Neutrophil (primary cell): ENCODE measurements at regions not wholly inside any gene's neighbourhood (a gene's known extent, or its start where the extent isn't known, plus 50 kb on each side); places are given as distances from the start of the nearest gene placed in this dataset.

ENCODE experiments used
- H3K27ac ChIP-seq: fragments of 200-600 bp; sonication (generic); 2 replicates; pipeline ENCODE4 v1.5.1; 2016; ENCODE audit warnings: mild to moderate bottlenecking, moderate library complexity
- H3K27me3 ChIP-seq: fragments of 200-600 bp; sonication (generic); 2 replicates; pipeline ENCODE4 v1.6.0; 2016; ENCODE audit warnings: mild to moderate bottlenecking
- H3K36me3 ChIP-seq: fragments of 200-600 bp; sonication (generic); 2 replicates; pipeline ENCODE4 v1.5.1; 2017
- H3K4me1 ChIP-seq, 2 experiments: fragments of 200-600 bp in 1 of 2; sonication (generic) in 1 of 2; 1 replicate in 1 of 2; 2 replicates in 1 of 2; pipeline versions ENCODE4 v1.5.1 to v1.6.1; 2013 to 2016; ENCODE audit warnings: low read depth in 1 of 2, low read length in 1 of 2, mild to moderate bottlenecking in 1 of 2, moderate library complexity in 1 of 2; ENCODE audit not compliant: control insufficient read depth in 1 of 2, insufficient read depth in 1 of 2
- H3K4me3 ChIP-seq, 2 experiments: fragments of 200-600 bp in 1 of 2; sonication (generic) in 1 of 2; 1 replicate in 1 of 2; 2 replicates in 1 of 2; pipeline ENCODE4 v1.5.1; 2013 to 2016; ENCODE audit warnings: low read depth in 1 of 2, low read length in 1 of 2, mild to moderate bottlenecking in 1 of 2, moderate library complexity in 1 of 2
- H3K9me3 ChIP-seq: fragments of 200-600 bp; sonication (generic); 2 replicates; pipeline ENCODE4 v1.5.1; 2016
- TF ChIP-seq, protein P1 (sequence below): fragments of 200-600 bp; sonication (generic); IDR thresholded peaks from 2 replicates; pipeline ENCODE4 v1.5.1; 2016; ENCODE audit warnings: antibody characterized with exemption

GRCh38 chr18:78368726-78369125 lies 610.9 kb upstream of the SALL3 start:
- Histone ChIP-seq H3K27me3 (no peaks in the 10 kb centered on the region), H3K9me3 (no peaks in the 10 kb centered on the region), H3K4me3 (no peak overlapping the region), H3K27ac (no peak overlapping the region), H3K4me1 (no peaks in the 10 kb centered on the region), H3K36me3 (no peaks in the 10 kb centered on the region)
- TF ChIP-seq, protein P1, sequence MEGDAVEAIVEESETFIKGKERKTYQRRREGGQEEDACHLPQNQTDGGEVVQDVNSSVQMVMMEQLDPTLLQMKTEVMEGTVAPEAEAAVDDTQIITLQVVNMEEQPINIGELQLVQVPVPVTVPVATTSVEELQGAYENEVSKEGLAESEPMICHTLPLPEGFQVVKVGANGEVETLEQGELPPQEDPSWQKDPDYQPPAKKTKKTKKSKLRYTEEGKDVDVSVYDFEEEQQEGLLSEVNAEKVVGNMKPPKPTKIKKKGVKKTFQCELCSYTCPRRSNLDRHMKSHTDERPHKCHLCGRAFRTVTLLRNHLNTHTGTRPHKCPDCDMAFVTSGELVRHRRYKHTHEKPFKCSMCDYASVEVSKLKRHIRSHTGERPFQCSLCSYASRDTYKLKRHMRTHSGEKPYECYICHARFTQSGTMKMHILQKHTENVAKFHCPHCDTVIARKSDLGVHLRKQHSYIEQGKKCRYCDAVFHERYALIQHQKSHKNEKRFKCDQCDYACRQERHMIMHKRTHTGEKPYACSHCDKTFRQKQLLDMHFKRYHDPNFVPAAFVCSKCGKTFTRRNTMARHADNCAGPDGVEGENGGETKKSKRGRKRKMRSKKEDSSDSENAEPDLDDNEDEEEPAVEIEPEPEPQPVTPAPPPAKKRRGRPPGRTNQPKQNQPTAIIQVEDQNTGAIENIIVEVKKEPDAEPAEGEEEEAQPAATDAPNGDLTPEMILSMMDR = no peak

DNA sequence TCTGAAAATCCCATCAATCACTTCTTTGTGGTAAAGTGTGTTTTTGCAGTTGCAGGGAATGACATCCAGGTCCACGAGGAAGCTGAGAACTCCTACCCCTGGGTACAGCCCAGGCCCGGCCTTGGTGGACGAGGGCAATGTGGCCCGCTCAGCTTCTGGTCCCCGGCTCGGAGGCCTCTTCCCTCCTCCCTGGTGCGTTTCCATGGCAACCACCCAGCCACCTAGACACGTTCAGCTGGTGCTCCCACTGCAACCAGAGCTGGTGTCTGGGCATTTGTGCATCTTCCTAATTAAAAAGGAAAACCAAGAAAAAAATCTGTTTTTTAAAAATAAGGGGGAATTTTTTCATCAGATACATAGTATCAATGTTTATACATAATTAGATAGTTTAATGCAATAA lies 603.6 kb upstream of the SALL3 start:
- no peaks in the 10 kb centered on the region for H3K9me3 ChIP-seq
- TF ChIP-seq, protein P1 = no peak
- no peak overlapping the region for H3K4me3 ChIP-seq
- H3K36me3 ChIP-seq = no peaks in the 10 kb centered on the region
- no peak overlapping the region for H3K27ac ChIP-seq
- no peaks in the 10 kb centered on the region for H3K4me1 ChIP-seq
- no peaks in the 10 kb centered on the region for H3K27me3 ChIP-seq

- no peaks in the 10 kb centered on the region for H3K27me3 ChIP-seq
- no peak overlapping the region for H3K4me3 ChIP-seq
- no peaks in the 10 kb centered on the region for H3K36me3 ChIP-seq
- TF ChIP-seq, protein P1 = no peak
- no peak overlapping the region for H3K27ac ChIP-seq
- H3K9me3 ChIP-seq = no peaks in the 10 kb centered on the region
- no peaks in the 10 kb centered on the region for H3K4me1 ChIP-seq
These were observed 601.2 kb upstream of the SALL3 start for GRCh38 chr18:78378403-78378802.

DNA sequence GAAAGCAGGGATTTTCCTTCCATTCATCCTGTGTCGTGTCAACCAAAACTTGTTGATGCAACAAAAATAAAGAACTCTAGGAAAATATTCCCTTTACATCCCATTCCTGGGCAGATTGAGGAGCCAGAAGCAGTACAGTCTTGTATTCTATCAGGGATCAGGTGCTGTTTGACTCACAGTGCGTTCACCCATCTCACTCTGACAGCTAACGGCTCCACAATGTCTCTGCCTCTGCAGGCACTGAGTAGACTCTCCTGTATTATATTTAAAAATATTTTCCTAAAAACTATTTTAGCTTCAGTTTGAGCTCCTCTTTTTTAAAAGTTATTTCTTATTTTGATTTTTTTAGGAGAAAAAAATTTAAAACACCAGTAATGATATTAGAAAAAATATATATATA lies 600.6 kb upstream of the SALL3 start:
- TF ChIP-seq, protein P1 = no peak
- Histone ChIP-seq H3K36me3 (no peaks in the 10 kb centered on the region), H3K27ac (no peak overlapping the region), H3K4me3 (no peak overlapping the region), H3K4me1 (no peaks in the 10 kb centered on the region), H3K9me3 (no peaks in the 10 kb centered on the region), H3K27me3 (no peaks in the 10 kb centered on the region)

DNA sequence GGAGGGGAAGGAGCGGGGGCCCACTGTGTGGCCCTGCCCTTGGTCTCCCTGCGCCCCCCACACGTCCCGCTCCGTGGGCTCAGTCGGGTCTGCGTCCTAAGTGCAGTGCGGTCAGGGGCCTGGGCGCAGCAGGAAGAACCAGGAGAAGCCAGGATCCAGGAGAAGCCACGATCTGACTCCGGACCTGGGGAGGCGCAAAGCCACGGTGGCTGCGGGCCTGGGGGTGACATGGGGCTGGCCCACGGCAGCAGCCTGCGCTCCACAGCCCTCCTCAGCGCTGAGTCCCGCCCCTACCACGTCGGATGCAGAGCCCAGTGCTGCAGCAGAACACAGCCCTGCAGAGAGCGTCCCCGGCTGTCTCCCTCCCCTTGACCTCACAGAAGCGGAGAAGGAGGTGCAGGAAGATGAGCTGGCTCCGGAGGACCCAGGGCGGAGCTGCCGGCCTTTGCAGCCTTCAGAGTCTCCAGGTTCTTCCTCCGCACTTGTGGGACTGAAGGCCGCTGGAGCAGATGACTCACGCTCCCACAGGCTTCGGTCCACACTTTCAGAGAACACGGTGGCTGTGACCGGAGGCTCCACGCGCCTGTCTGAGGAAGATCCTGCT lies 589.2 kb upstream of the SALL3 start:
- TF ChIP-seq, protein P1 = no peak
- Histone ChIP-seq H3K9me3 (no peaks in the 10 kb centered on the region), H3K4me3 (no peak overlapping the region), H3K27me3 (no peaks in the 10 kb centered on the region), H3K4me1 (no peaks in the 10 kb centered on the region), H3K36me3 (no peaks in the 10 kb centered on the region), H3K27ac (no peak overlapping the region)

- no peaks in the 10 kb centered on the region for H3K36me3 ChIP-seq
- no peaks in the 10 kb centered on the region for H3K9me3 ChIP-seq
- no peaks in the 10 kb centered on the region for H3K4me1 ChIP-seq
- H3K27ac ChIP-seq = no peak overlapping the region
- TF ChIP-seq, protein P1 = no peak
- H3K27me3 ChIP-seq = no peaks in the 10 kb centered on the region
- H3K4me3 ChIP-seq = no peak overlapping the region
These were observed 588.7 kb upstream of the SALL3 start for GRCh38 chr18:78390952-78391348.
